GM12892 (cell line): ENCODE measurements at regions not wholly inside any gene's neighbourhood (a gene's known extent, or its start where the extent isn't known, plus 50 kb on each side); places are given as distances from the start of the nearest gene placed in this dataset.

Experiments
- POLR2AphosphoS5 ChIP-seq: IDR thresholded peaks from 2 replicates; pipeline ENCODE4 v1.6.1; 2011; ENCODE audit warnings: low read depth, low read length, control low read depth
- TAF1 ChIP-seq: IDR thresholded peaks from 2 replicates; pipeline ENCODE4 v1.6.1; 2011; ENCODE audit warnings: low read depth, mild to moderate bottlenecking, control low read depth, low read length, borderline replicate concordance

GRCh38 chr4:13970349-13970748, 342.8 kb upstream of the BOD1L1 start:
- no peak for TF ChIP-seq POLR2AphosphoS5
- TF ChIP-seq TAF1 = no peak
